Mesendoderm (in vitro differentiated cells): ENCODE measurements at regions not wholly inside any gene's neighbourhood (a gene's known extent, or its start where the extent isn't known, plus 50 kb on each side); places are given as distances from the start of the nearest gene placed in this dataset.

Experiments used
- DNase-seq: peaks from one replicate; pipeline ENCODE4 v3.0.0; 2013
- H2AK5ac ChIP-seq: 2 replicates; pipeline ENCODE4 v1.6.1; 2013; ENCODE audit warnings: low read length, inconsistent platforms
- H2BK120ac ChIP-seq: 2 replicates; pipeline ENCODE4 v1.6.1; 2013; ENCODE audit warnings: low read depth, mild to moderate bottlenecking, low read length, moderate library complexity, mixed read lengths
- H2BK15ac ChIP-seq: replicated peaks from 2 replicates; pipeline ENCODE4 v1.6.1; 2013; ENCODE audit warnings: low read depth, mild to moderate bottlenecking, moderate library complexity
- H2BK5ac ChIP-seq: 2 replicates; pipeline ENCODE4 v1.6.1; 2013; ENCODE audit warnings: low read length, inconsistent platforms
- H3K18ac ChIP-seq: 2 replicates; pipeline ENCODE4 v1.6.1; 2013; ENCODE audit warnings: mild to moderate bottlenecking, low read length, mixed read lengths
- H3K23ac ChIP-seq: one replicate; pipeline ENCODE4 v1.6.1; 2013; ENCODE audit warnings: low read length
- H3K27ac ChIP-seq: 2 replicates; pipeline ENCODE4 v1.5.1; 2013; ENCODE audit warnings: low read depth, mild to moderate bottlenecking, inconsistent platforms, low read length, moderate library complexity
- H3K27me3 ChIP-seq: 2 replicates; pipeline ENCODE4 v1.6.1; 2013; ENCODE audit warnings: low read length, control low read depth, mild to moderate bottlenecking, inconsistent platforms; ENCODE audit not compliant: insufficient read depth, poor library complexity
- H3K36me3 ChIP-seq: 2 replicates; pipeline ENCODE4 v1.6.1; 2013; ENCODE audit warnings: low read length, inconsistent platforms; ENCODE audit not compliant: control insufficient read depth, insufficient read depth
- H3K4ac ChIP-seq: one replicate; pipeline ENCODE4 v1.6.1; 2013; ENCODE audit warnings: low read depth, mild to moderate bottlenecking, low read length, moderate library complexity
- H3K4me1 ChIP-seq: 2 replicates; pipeline ENCODE4 v1.6.1; 2013; ENCODE audit warnings: low read depth, low read length, inconsistent platforms; ENCODE audit not compliant: control insufficient read depth
- H3K4me2 ChIP-seq: 2 replicates; pipeline ENCODE4 v1.6.1; 2013; ENCODE audit warnings: low read length
- H3K4me3 ChIP-seq: 2 replicates; pipeline ENCODE4 v1.5.1; 2013; ENCODE audit warnings: mild to moderate bottlenecking, low read length
- H3K56ac ChIP-seq: one replicate; pipeline ENCODE4 v1.6.1; 2013; ENCODE audit warnings: low read length
- H3K79me1 ChIP-seq: 2 replicates; pipeline ENCODE4 v1.6.1; 2013; ENCODE audit warnings: low read length, inconsistent platforms
- H3K79me2 ChIP-seq: 2 replicates; pipeline ENCODE4 v1.6.1; 2013; ENCODE audit warnings: mild to moderate bottlenecking, low read length; ENCODE audit not compliant: control insufficient read depth, insufficient read depth
- H3K9ac ChIP-seq: 2 replicates; pipeline ENCODE4 v1.6.1; 2013; ENCODE audit warnings: low read length, inconsistent platforms
- H4K5ac ChIP-seq: one replicate; pipeline ENCODE4 v1.6.1; 2013; ENCODE audit warnings: low read length
- H4K8ac ChIP-seq: one replicate; pipeline ENCODE4 v1.6.1; 2013; ENCODE audit warnings: low read depth, mild to moderate bottlenecking, control low read depth, low read length, moderate library complexity
- WGBS: extraction: QIAGEN DNeasy Blood & Tissue Kit; methylation state at CpG from one replicate; pipeline ENCODE4 v1.1.7; 2013; ENCODE audit warnings: low lambda C conversion rate, missing lambda C conversion rate; ENCODE audit not compliant: insufficient coverage; ENCODE audit errors: extremely low coverage; 5-methylcytosine and 5-hydroxymethylcytosine counted together

GRCh38 chr6:221531-222349 lies 70.5 kb upstream of the DUSP22 start:
- Histone ChIP-seq H3K27me3 (no peaks in the 10 kb centered on the region), H2BK5ac (no peak overlapping the region), H3K18ac (no peak overlapping the region), H3K79me1 (no peaks in the 10 kb centered on the region), H3K27ac (no peak overlapping the region), H3K4ac (no peak overlapping the region), H2BK120ac (no peak overlapping the region), H3K23ac (no peak overlapping the region), H2AK5ac (no peak overlapping the region), H3K4me1 (no peaks in the 10 kb centered on the region), H3K36me3 (no peaks in the 10 kb centered on the region), H2BK15ac (no peak overlapping the region), H3K4me2 (no peak overlapping the region), H3K56ac (no peak overlapping the region), H4K8ac (no peak overlapping the region), H4K5ac (no peak overlapping the region), H3K79me2 (no peaks in the 10 kb centered on the region), H3K9ac (no peak overlapping the region), H3K4me3 (no peak overlapping the region)
- DNase-seq, result no peak
- no CpG with 5 or more reads among the region's 14 CpGs for WGBS

GRCh38 chr6:222468-222867 lies 69.8 kb upstream of the DUSP22 start:
- H4K5ac ChIP-seq, result no peak overlapping the region
- H3K36me3 ChIP-seq, result no peaks in the 10 kb centered on the region
- H3K56ac ChIP-seq, result no peak overlapping the region
- H3K4me2 ChIP-seq, result no peak overlapping the region
- no CpG with 5 or more reads among the region's 5 CpGs for WGBS
- no peaks in the 10 kb centered on the region for H3K4me1 ChIP-seq
- H3K79me2 ChIP-seq, result no peaks in the 10 kb centered on the region
- H3K79me1 ChIP-seq, result no peaks in the 10 kb centered on the region
- no peak overlapping the region for H2AK5ac ChIP-seq
- H3K4ac ChIP-seq, result no peak overlapping the region
- no peak overlapping the region for H4K8ac ChIP-seq
- no peak overlapping the region for H2BK120ac ChIP-seq
- H3K18ac ChIP-seq, result no peak overlapping the region
- no peak overlapping the region for H3K23ac ChIP-seq
- H2BK15ac ChIP-seq, result no peak overlapping the region
- no peak overlapping the region for H2BK5ac ChIP-seq
- no peak overlapping the region for H3K9ac ChIP-seq
- no peak for DNase-seq
- H3K27ac ChIP-seq, result no peak overlapping the region
- H3K27me3 ChIP-seq, result no peaks in the 10 kb centered on the region
- no peak overlapping the region for H3K4me3 ChIP-seq

- H2BK5ac ChIP-seq, result no peak overlapping the region
- no peak overlapping the region for H3K27ac ChIP-seq
- H2BK120ac ChIP-seq, result no peak overlapping the region
- no peak overlapping the region for H3K9ac ChIP-seq
- WGBS, result no CpG with 5 or more reads among the region's 9 CpGs
- no peak overlapping the region for H3K4me3 ChIP-seq
- no peaks in the 10 kb centered on the region for H3K27me3 ChIP-seq
- no peak overlapping the region for H3K4ac ChIP-seq
- no peaks in the 10 kb centered on the region for H3K79me1 ChIP-seq
- no peak overlapping the region for H2BK15ac ChIP-seq
- no peak for DNase-seq
- H2AK5ac ChIP-seq, result no peak overlapping the region
- no peak overlapping the region for H4K8ac ChIP-seq
- H3K36me3 ChIP-seq, result no peaks in the 10 kb centered on the region
- no peak overlapping the region for H3K18ac ChIP-seq
- no peaks in the 10 kb centered on the region for H3K4me1 ChIP-seq
- no peak overlapping the region for H3K23ac ChIP-seq
- H3K56ac ChIP-seq, result no peak overlapping the region
- H3K4me2 ChIP-seq, result no peak overlapping the region
- H4K5ac ChIP-seq, result no peak overlapping the region
- no peaks in the 10 kb centered on the region for H3K79me2 ChIP-seq
Observed at GRCh38 chr6:223136-223535, 69.2 kb upstream of the DUSP22 start.

- no peak overlapping the region for H4K5ac ChIP-seq
- no peak overlapping the region for H3K4ac ChIP-seq
- no peak overlapping the region for H2BK5ac ChIP-seq
- no peaks in the 10 kb centered on the region for H3K36me3 ChIP-seq
- H3K9ac ChIP-seq, result no peak overlapping the region
- no CpG with 5 or more reads among the region's 12 CpGs for WGBS
- H3K27me3 ChIP-seq, result no peaks in the 10 kb centered on the region
- H3K4me1 ChIP-seq, result no peaks in the 10 kb centered on the region
- no peak overlapping the region for H2BK15ac ChIP-seq
- no peak overlapping the region for H3K27ac ChIP-seq
- no peaks in the 10 kb centered on the region for H3K79me2 ChIP-seq
- H3K56ac ChIP-seq, result no peak overlapping the region
- no peak overlapping the region for H3K4me2 ChIP-seq
- no peak overlapping the region for H3K23ac ChIP-seq
- no peak overlapping the region for H2AK5ac ChIP-seq
- H3K4me3 ChIP-seq, result no peak overlapping the region
- H3K18ac ChIP-seq, result no peak overlapping the region
- no peak overlapping the region for H4K8ac ChIP-seq
- no peak for DNase-seq
- H3K79me1 ChIP-seq, result no peaks in the 10 kb centered on the region
- H2BK120ac ChIP-seq, result no peak overlapping the region
Observed at GRCh38 chr6:223763-224162, 68.5 kb upstream of the DUSP22 start.

- Histone ChIP-seq H3K4me2 (no peak overlapping the region), H4K5ac (no peak overlapping the region), H2BK5ac (no peak overlapping the region), H2BK120ac (no peak overlapping the region), H3K18ac (no peak overlapping the region), H3K4me3 (no peak overlapping the region), H3K79me1 (no peaks in the 10 kb centered on the region), H3K27me3 (no peaks in the 10 kb centered on the region), H3K23ac (no peak overlapping the region), H2AK5ac (no peak overlapping the region), H3K4me1 (no peaks in the 10 kb centered on the region), H3K56ac (no peak overlapping the region), H3K79me2 (no peaks in the 10 kb centered on the region), H3K36me3 (no peaks in the 10 kb centered on the region), H2BK15ac (no peak overlapping the region), H3K27ac (no peak overlapping the region), H3K9ac (no peak overlapping the region), H4K8ac (no peak overlapping the region), H3K4ac (no peak overlapping the region)
- DNase-seq, result no peak
- no CpG with 5 or more reads among the region's 13 CpGs for WGBS
Observed at GRCh38 chr6:224350-224749, 67.9 kb upstream of the DUSP22 start.
